HEK293 (cell line): ENCODE measurements at regions not wholly inside any gene's neighbourhood (a gene's known extent, or its start where the extent isn't known, plus 50 kb on each side); places are given as distances from the start of the nearest gene placed in this dataset.

Source experiments
- CTCF ChIP-seq: fragments of 450-650 bp; formaldehyde crosslinking; IDR thresholded peaks from 2 replicates; pipeline ENCODE4 v1.5.1; 2016; ENCODE audit warnings: missing biosample characterization, missing genetic modification characterization
- TCF7L2 ChIP-seq: IDR thresholded peaks from 2 replicates; pipeline ENCODE4 v1.6.1; 2011; ENCODE audit warnings: low read depth, mild to moderate bottlenecking, inconsistent platforms, low read length, moderate library complexity, borderline replicate concordance
- ZNF211 ChIP-seq: fragments of 450-650 bp; formaldehyde crosslinking; IDR thresholded peaks from 2 replicates; pipeline ENCODE4 v1.5.1; 2016; ENCODE audit warnings: low read depth, missing biosample characterization, missing genetic modification characterization
- ZNF777 ChIP-seq: fragments of 450-650 bp; formaldehyde crosslinking; IDR thresholded peaks from 2 replicates; pipeline ENCODE4 v1.5.1; 2017; ENCODE audit warnings: missing biosample characterization, missing genetic modification characterization, borderline replicate concordance

GRCh38 chr10:91137011-91137643 is 83.3 kb upstream of the PCGF5 start:
- TF ChIP-seq ZNF211 (tag by site-specific recombination) = no peak
- no peak for TF ChIP-seq CTCF
- TF ChIP-seq TCF7L2 = no peak
- TF ChIP-seq ZNF777 (tag by site-specific recombination) = no peak
